ENCODE measurements at regions not wholly inside any gene's neighbourhood (a gene's known extent, or its start where the extent isn't known, plus 50 kb on each side); places are given as distances from the start of the nearest gene placed in this dataset.

DNA sequence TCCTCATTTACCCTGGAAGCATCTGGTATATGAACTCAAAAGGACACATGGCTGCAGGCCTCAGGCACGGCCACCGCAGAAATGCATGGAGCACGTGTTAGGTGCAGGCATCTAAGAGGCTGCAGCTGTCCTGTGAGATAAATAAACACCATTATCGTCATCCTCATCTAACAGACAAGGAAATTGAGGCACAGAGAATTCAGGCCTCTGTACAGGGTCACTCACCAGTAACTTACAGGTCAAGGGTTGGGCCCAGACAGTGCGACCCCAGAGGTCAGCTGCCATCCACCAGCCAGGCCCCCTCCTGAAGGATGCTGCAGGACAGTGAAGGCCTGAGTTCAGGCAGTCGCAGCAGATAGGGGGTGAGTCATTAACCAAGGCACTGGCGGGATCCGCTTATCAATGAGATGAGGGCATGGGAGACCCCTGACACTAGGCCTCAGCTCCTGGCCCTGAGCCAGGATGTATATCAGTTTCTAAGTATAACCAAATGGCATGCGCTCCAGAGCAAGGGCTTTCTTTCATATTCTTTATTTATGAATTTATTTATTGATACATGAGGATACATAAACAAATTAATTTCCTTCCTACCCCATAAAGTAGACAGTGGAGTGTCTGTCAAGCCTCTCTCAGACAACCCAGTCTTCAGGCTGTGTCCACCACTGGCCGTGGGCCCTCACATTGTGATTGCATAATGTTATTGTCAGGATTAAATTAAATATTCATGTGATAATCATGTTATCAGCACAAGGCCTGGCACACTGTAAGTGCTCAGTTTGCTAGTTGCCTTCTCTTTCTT, 316.9 kb downstream of the QKI start:
- Mint-ChIP-seq H3K9me3 (ENCODE audit: low read depth) (no peaks in the 10 kb centered on the region), H3K27ac (ENCODE audit: unreplicated experiment) (no peak overlapping the region), H3K27me3 (ENCODE audit: low read depth) (no peaks in the 10 kb centered on the region), H3K4me1 (ENCODE audit: low read depth) (no peaks in the 10 kb centered on the region), H3K36me3 (ENCODE audit: low read depth) (no peaks in the 10 kb centered on the region), H3K4me3 (ENCODE audit: unreplicated experiment) (no peak overlapping the region)
- TF ChIP-seq, protein P1, sequence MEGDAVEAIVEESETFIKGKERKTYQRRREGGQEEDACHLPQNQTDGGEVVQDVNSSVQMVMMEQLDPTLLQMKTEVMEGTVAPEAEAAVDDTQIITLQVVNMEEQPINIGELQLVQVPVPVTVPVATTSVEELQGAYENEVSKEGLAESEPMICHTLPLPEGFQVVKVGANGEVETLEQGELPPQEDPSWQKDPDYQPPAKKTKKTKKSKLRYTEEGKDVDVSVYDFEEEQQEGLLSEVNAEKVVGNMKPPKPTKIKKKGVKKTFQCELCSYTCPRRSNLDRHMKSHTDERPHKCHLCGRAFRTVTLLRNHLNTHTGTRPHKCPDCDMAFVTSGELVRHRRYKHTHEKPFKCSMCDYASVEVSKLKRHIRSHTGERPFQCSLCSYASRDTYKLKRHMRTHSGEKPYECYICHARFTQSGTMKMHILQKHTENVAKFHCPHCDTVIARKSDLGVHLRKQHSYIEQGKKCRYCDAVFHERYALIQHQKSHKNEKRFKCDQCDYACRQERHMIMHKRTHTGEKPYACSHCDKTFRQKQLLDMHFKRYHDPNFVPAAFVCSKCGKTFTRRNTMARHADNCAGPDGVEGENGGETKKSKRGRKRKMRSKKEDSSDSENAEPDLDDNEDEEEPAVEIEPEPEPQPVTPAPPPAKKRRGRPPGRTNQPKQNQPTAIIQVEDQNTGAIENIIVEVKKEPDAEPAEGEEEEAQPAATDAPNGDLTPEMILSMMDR (IDR thresholded peaks at IDR 0.05): no peak
- no peak for DNase-seq (ENCODE audit: low spot score)

DNA sequence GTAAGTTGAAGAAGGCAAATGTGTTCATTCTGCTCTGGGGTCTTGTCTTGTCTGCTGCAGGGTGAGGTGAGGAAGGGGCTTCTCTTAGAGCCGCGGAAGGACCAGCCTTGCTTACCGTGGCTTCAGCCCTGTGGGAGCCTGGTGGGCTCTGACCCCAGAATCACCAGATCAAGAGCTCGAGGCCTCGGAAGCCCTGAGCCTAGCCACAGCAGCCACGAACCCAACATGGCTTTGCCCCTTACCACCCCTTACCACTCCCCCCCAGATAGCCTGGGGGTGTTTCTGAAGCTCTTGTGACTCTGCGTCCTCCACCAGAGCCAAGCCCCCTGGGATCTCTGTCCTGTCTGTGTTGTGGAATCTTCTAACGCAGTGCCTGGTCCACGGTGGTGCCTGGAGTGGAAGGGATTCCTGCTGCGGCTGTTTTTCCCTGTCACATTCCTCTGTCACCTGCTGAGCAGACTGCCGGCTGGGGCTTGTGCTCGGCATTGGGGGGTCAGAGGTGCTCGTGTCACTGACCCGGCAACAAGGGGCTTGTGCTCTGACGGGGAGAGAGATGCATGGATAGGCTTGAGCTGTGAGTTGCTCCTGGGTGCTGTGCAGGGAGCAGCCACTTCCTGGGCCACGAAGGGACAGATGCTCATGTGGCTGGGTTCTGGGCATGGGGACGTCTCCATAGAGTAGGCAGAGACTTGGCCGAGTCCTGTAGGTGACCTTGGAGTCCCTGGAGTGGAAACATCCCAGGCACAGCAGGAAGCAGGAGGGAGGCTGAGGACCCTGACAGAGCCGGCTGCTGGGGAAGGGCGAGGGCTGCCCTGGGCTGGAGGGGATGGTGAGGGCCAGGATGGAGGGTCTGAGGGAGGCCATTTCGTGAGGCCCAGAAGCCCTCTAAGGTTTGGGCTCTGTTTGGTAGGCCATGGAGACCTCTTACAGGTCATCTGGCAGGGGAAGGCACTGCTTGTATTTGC, 316.0 kb downstream of the QKI start:
- no peak for DNase-seq (ENCODE audit: low spot score)
- Mint-ChIP-seq H3K4me1 (ENCODE audit: low read depth) (no peaks in the 10 kb centered on the region), H3K27me3 (ENCODE audit: low read depth) (no peaks in the 10 kb centered on the region), H3K36me3 (ENCODE audit: low read depth) (no peaks in the 10 kb centered on the region), H3K9me3 (ENCODE audit: low read depth) (no peaks in the 10 kb centered on the region), H3K4me3 (ENCODE audit: unreplicated experiment) (no peak overlapping the region), H3K27ac (ENCODE audit: unreplicated experiment) (no peak overlapping the region)
- TF ChIP-seq, protein P1 (IDR thresholded peaks at IDR 0.05): no peak

DNA sequence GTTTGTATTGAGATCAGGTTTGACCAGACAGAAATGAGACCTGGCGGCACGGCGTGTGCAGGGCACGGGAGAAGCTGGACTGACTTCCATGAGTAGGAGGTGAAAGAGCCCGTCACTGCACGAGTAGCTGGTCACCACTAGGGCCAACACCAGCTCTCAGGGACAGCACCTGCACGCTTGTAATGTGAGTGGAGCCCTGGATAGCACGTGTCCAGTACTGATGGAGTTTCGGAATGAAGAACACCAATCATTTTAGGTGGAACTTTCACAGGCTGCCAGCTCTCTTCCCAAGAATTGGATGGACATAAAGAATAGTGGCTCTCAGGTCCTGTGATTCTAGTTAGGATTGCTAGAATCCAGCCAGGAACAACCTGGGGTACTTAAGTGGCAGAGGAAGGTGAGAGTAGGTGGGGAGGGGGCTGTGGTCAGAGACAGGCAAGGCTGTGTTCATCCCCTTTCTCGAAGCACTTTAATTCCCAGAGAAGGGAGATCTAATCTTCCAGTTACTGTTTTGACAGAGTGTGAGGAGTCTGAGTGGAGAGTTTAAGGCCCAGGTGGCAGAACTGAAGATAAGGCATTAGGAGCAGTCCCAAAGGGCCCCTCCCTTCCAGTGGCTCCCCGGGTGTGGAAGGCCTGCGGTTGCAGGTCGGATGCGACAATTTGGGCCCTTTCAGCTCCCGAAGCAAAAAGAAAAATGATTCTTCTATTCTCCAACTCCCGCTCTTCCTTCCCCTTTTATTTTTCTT, 314.8 kb downstream of the QKI start:
- Mint-ChIP-seq H3K4me1 (ENCODE audit: low read depth) (no peaks in the 10 kb centered on the region), H3K4me3 (ENCODE audit: unreplicated experiment) (no peak overlapping the region), H3K27me3 (ENCODE audit: low read depth) (no peaks in the 10 kb centered on the region)

DNA sequence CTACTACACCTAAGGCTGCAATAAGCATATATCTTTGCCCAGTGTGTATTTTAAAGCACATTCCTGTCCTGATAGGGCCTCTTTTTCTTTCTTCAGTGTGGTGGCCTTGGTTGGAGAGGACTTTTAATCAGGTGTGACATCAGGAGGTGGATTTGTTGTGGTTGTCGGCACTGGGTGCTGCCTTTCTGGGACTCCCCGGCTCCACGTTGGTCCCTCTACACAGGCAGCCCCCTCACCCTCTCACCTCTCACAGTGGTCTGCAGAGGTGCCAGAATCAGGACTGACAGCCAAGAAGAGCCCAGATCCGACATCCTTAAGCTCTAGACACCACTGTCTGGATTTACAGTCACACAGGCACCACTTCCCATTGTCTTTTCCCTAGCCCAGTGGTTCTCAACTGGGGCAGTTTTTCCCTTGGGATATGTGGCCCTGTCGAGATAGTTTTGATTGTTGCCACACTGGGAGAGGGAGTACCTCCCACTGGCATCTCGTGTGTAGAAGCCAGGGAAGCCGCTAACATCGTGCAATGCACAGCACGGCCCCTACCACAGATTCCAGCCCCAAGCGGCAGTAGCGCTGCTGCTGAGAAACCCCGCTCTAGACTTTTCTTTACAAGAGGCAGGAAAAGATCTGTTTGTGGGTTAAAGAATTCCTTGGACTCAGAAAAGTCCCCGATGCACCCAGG, 314.1 kb downstream of the QKI start:
- Mint-ChIP-seq H3K9me3 (ENCODE audit: low read depth) (no peaks in the 10 kb centered on the region), H3K36me3 (ENCODE audit: low read depth) (no peaks in the 10 kb centered on the region), H3K27me3 (ENCODE audit: low read depth) (no peaks in the 10 kb centered on the region), H3K4me1 (ENCODE audit: low read depth) (no peaks in the 10 kb centered on the region), H3K4me3 (ENCODE audit: unreplicated experiment) (no peak overlapping the region), H3K27ac (ENCODE audit: unreplicated experiment) (no peak overlapping the region)
- no peak for DNase-seq (ENCODE audit: low spot score)
- TF ChIP-seq, protein P1 (IDR thresholded peaks at IDR 0.05): no peak

More for the DNA sequence above, 314.8 kb downstream of the QKI start:
- Mint-ChIP-seq H3K27ac (ENCODE audit: unreplicated experiment) (no peak overlapping the region), H3K9me3 (ENCODE audit: low read depth) (no peaks in the 10 kb centered on the region), H3K36me3 (ENCODE audit: low read depth) (no peaks in the 10 kb centered on the region)
- no peak for DNase-seq (ENCODE audit: low spot score)
- TF ChIP-seq, protein P1 (IDR thresholded peaks at IDR 0.05): no peak
